ENCODE measurements at regions not wholly inside any gene's neighbourhood (a gene's known extent, or its start where the extent isn't known, plus 50 kb on each side); places are given as distances from the start of the nearest gene placed in this dataset.

DNA sequence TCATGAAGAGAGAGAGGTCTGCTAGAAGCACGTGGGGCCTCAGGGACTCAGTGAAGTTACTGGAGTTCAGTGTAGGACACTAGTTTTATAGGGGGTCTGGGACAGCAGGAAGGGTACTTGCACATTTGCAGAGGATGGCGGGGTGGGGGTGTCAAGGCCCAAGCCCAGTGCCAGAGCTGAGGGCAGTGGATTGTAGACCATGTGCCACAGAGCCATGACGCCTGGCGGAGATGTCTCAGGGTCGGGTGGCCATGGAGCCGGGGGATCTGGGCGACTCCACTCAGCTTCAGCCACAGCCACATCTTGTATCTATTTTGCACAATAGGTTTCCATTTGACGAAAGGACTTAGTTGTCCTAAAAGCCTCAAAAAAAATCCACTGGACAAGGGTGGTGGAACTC is 50.4 kb upstream of the RGMA start (continued):
- no peak for TF ChIP-seq CTBP2 (IDR thresholded peaks at IDR 0.05; ENCODE audit: borderline replicate concordance, insufficient read depth, insufficient read length, low read length)
- no peak for TF ChIP-seq POLR2AphosphoS5 (IDR thresholded peaks at IDR 0.05; ENCODE audit: low read depth, low read length)
- TF ChIP-seq POLR2A (IDR thresholded peaks at IDR 0.05; ENCODE audit: control extremely low read depth in 1 of 2, low read depth in 2 of 2, low read length in 2 of 2): no peak
- TF ChIP-seq BACH1 (IDR thresholded peaks at IDR 0.05; ENCODE audit: low read length): no peak
- no peak for TF ChIP-seq SP2 (IDR thresholded peaks at IDR 0.05; ENCODE audit: low read length)

All from H1 (cell line).